GM21447 (cell line): ENCODE measurements at regions not wholly inside any gene's neighbourhood (a gene's known extent, or its start where the extent isn't known, plus 50 kb on each side); places are given as distances from the start of the nearest gene placed in this dataset.
"Not testable (repeated sequence)": the region's sequence is repeated elsewhere in the genome, so short reads cannot be mapped to it uniquely, and the experiment has no call there.

Experiments used
- ATAC-seq: cut with Tn5 transposase; IDR thresholded peaks from one replicate; pipeline ENCODE4 v1.9.1; 2021; ENCODE audit not compliant: unreplicated experiment

DNA sequence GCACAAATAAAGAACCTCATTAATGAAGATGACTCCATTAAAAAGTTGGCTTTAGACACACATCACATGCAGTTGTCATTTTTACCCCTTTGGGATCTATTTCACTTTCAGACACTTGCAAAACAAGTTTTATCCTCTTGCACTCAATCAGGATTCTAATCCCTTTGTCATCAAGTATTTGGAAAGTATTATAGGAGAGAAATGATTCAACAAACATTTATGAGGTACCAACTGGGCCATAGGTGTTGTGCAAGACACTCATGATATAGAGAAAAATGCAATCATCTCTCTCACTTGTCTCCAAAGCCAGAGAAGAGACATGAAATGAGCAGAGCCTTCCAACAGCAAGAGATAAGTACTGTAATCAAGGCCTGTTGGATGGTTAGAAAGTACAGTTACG is 327.7 kb downstream of the RMST start:
- ATAC-seq = no peak

DNA sequence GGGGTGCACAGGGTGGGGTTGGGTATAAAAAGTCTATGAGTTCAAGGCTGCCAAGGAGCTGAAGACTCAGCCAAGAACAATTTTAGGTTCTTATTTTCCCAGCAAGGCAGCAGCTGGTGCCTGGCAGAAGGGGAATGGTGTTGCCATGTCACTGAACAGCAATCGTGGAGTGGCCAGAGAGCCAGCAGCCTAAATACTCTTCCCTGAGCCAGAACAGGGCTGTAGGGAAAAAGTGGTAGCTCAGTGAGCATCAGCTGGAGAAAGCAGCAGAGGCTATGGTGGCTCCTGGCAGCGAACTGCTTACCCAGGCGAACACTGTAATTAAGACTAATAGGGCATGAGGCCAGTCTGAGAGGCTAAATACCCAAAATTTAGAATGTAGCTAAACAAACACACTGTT is 334.9 kb downstream of the RMST start:
- ATAC-seq = no peak

DNA sequence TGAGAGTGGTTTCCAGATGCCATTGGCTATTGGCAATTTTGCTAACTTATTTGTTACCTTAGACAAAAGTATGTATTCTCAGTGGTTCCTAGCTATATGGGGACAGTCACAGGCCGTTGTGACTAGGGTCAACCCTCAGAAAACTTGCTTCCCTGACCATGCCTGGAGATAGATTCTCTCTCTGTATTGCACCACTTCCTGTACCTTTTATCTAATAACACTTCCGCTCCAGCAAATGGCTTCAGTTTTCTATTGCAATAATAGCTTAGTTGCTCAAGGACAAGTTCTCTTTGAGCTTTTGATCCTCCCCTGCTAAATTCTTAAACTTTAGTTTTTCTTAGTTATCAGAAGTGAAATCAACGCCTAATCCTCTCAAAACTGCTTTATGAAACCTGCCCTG is 338.0 kb downstream of the RMST start:
- ATAC-seq = no peak

DNA sequence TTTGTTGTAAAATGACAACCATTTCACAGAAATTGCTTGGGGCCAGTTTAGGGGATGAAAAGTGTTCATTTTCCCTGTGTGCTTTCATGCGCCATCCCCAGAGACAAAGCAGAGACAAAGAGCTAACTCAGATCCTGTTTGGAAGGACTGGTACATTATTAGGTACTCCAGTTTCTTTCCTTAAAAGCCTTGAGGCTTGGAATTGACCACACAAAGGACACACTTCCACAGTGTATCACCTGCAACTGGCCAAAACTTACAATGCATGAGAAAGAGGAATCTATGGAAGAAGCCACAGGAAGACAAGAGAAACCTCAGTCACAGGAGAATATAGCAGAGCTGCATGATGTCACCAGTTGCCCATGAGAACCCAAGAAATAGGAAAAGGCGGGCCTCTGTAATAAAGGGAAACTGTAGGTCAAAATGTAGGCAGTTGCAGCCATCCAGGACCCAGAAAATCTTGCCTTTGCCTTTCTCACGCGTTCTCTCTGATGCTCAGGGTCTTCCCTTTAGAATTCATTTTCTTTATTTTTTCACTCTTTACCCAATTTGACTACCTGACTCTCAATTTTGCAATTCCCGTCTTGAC is 339.0 kb downstream of the RMST start:
- ATAC-seq = no peak

DNA sequence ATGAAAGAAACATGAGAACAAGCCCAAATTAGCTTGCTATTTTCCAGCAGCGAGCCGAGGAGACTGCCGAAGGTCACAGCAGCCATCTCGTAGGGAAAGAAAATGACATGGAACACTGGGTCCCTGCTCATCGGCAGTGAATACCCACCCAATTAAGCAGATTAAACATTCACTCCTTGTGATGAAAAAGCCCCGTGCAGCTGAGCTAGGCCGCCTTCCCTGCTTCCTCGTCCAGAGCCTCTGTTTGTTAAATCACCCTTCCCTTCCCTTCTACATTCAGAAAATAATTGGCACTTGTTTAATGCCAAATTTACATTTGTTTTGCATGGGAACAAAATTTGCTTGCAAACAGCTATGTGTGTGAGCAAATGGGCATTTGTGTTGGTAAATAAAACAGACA is 342.5 kb downstream of the RMST start:
- no peak for ATAC-seq

DNA sequence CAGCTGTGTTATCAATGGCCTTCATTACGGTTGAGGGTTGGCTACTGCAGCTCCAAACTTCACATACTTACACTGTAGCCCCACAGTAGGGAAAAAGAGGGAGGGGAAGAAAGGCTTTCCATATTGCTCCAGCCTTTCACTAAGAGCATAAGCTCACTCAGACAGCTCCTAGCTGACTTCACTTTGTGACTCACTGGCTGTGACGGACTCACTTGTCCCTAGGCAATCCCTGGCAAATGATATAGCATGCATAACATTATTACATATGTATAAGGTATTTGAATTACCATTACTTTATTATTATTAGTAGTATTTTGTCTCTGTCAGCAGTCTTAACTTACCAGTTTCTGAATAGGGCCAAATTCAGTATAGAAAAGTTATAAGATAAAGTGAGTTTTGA is 350.7 kb downstream of the RMST start:
- no peak for ATAC-seq

DNA sequence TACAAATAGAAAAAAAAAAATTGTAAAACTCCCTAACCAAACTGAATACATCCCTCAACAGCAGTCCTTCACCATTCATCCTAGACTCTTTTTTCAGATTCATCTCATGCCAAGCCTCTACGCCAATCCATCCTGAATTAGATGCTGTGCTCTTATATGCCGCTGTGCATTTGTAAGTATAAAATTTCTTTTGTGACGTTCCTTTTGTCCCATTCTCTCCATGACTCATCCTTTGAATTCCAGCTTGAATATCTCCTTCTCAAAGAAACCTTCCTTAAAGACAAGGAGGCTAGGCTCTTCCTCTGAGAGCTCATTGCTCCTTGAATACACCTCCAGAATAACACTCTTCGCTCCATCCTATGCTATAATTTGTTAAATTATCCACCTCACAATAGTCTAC is 359.2 kb downstream of the RMST start:
- no peak for ATAC-seq

DNA sequence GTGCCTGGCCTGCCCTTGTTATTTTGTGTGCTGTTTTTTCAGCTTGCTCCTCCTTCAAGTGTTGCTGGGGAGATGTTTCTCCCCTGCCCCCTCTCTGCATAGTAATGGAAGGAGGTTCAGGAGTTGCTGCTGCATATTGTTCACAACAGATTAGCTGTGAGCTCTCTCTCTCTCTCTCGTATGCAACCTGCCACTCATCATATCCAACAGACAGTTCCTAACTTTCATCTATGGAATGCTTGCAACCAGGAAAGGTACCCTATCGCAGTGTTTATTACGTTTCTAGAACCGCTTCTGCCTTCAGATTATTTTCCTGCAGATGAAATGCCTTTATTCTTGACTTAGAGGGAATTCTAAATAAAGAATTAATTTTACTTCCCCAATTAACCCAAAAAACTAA is 372.9 kb downstream of the RMST start:
- no peak for ATAC-seq

DNA sequence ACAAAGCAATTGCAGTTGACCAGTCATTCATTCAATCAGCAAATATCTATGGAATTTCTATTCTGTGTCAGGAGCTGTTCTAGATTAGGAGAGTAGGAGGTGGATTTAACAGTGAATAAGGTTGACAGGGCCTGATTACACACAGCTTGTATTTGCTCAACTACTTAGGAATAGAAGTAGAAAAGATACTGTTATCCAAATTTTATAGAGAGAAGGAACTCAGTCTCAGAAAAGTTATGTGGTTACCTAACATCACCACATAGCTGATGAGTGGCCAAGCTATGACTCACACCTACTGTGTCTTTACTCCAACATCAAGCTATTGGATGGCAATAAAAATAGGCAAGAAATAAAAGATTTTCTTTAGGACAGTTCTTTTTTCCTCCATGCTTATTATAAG is 374.8 kb downstream of the RMST start:
- no peak for ATAC-seq

DNA sequence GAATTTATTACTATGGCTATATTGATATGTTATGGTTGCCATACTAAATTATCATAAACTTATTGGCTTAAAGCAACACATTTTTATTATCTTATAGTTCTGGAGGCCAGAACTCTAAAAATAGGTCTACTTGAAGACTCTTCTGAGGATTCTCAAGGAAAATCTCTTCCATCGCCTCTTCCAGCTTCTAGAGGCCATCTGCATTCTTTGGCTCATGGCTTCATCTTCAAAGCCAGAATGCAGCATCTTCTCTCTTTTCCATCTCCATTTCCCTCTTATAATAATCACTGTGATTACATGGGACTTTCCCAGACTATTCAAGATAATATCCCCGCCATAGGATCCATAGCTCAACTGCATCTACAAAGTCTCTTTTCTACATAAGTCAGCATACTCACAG is 385.4 kb downstream of the RMST start:
- ATAC-seq = no peak

DNA sequence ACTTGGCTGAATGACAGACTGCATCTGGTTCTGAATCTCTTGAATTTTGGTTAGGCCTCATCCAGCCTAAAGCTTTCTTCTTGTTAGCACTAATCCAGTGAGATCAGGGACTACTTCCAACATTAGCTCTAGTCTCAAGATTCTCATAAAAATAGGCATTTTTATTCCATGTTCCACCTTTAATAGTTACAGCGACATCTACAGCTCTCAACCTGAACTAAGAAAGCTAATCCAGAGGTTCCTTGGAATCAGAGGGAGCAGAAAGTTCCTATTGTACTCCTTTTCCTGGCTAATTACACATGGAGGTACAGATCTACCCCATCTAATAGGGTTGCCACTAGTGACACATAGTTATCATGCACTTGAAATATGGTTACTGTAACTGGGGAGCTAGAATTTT is 391.9 kb downstream of the RMST start:
- no peak for ATAC-seq

DNA sequence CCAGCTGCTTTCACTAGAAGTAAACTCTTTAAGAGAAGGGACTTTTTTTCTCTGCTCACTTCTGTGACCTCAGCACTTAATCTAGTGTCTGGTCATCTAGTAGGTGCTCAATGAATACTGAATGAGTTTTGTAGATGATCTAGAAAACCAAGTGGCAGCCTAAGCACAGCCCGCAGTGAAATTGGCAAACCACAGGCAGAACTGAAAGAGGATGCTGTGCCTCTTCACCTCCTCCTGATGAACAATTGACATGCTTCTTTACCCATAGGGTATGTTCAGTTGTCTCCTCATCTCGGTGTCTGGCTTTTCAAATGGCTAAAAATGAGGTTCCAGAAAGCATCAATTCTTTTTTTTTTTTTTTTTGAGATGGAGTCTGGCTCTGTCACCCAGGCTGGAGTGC is 399.5 kb downstream of the RMST start:
- no peak for ATAC-seq

DNA sequence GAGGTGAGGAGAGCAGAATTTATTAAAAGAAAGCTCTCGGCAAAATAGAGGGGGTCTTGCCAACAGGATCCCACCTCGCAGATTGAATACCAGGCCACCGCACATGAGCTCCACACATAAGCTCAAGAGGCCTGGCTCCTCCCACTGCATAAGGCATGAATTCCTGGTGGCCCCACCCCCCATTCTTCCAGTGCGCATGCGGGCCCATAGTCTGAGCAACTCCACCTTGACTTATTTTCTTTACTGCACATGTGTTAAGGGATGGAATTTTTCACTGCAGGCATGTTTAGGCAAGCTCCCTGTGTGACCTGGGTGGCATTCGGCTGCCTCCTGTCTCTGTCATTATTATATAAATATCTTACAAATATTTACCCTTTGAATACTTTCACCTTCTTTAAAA is 412.5 kb downstream of the RMST start:
- ATAC-seq = no peak

DNA sequence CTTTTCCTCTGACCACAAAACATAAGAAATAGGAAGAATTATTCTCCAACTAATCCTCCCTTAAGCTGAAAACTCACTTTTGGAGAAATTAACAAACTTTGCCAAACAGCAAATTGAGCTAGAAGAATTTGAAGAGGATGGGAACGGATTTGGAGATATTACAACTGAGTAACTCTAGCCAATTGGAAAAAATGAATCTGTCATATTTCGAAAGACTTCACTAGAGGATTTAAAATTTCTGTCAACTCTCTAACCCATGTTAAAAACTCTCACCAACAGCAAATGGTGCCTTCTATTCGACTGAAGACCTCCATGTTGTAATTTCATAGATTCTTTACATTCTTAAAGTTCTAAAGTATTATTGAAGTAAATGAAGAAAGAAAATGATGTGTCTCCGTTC is 414.2 kb downstream of the RMST start:
- ATAC-seq = no peak

DNA sequence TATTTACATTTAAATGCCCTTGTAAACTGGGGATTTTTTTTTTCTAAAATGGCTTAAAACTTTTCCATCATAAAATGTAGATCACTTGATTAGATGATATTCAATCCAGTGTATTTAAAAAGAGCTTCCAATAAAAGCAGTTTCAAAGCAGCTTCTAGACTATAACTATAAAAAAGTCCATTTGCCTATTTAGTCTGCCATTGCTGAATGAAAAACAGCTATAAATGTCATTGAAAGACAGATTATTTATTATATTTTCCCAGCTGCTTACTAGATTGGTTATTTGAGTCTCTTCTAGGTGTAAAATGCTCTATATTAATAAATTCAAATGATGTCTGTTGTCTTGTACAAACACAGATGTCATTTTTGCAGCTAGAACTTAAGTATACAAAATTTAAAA is 414.8 kb downstream of the RMST start:
- ATAC-seq = no peak

DNA sequence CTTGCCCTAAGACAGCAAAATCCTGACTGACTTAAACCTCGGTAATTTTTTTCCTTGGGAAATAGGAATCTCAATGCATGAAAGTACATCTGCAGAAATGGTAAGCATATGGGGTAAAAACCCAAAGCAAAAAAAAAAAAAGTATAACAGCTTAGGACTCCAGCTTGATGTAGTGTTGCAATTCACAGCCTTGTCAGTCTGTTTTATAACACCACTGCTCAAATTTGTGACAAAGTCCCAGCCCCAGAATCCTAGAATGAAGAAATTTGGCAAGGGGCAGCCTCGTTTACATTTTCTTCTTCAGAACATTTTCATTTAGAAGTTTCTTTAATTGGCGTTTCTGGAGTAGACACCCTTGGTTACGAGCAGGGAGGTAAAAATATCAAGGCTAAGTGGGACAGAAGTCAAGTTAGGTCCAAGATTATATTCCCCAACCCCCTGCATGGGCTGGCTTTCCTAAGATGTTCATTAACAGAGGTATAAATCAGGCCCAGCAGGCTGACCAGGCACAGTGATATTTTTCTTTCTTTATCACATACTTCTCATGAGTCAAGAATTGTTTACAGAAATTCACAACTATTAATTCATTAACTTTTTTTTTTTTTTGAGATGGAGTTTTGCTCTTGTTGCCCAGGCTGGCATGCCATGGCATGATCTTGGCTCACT is 424.0 kb downstream of the RMST start:
- ATAC-seq = no peak

DNA sequence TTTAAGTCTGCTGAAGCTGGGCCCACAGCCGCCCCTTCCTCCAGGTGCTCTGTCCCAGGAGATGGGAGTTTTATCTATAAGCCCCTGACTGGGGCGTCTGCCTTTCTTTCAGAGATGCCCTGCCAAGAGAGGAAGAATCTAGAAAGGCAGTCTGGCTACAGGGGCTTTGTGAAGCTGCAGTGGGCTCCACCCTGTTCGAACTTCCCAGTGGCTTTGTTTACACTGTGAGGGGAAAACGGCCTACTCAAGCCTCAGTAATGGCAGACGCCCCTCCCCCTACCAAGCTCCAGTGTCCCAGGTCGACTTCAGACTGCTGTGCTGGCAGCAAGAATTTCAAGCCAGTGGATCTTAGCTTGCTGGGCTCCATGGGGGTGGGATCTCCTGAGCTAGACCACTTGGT is 435.3 kb downstream of the RMST start:
- ATAC-seq = not testable (repeated sequence)

DNA sequence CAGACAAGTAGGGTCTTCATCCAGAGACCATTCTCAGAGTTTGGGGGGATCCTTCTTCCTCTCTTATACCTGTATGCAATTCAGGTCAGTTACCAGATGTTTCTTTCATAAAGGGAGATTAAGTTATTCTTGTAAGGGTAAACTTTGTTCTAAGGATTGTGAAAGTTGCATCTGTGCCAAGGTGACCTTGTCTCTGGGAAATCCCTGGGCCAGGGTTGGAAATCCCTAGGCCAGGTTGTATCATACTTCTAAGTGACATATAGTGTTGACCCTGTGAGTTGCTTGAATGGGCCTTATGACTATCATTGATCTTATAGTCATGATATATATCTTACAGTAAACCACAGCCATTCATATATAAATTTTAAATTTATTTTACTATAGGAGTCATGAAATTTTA is 436.9 kb downstream of the RMST start:
- ATAC-seq = no peak

DNA sequence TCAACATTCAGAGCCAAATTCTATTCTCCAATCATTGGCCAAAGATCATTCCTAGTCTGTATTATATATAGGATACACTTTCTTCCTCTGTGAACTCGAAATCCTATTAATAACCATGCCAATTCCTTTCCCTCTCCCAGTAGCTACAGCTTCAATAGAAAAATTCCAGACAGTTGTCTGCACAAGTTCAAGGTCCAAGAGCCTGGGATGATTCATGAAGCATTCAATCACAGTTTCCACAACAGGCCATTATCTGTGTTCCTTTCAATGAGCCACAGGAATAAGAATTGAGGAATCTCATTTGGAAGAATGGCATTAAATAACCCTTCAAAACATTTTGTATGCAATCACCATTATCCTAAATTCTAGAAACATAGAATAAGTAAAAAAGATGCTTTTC is 437.4 kb downstream of the RMST start:
- no peak for ATAC-seq

DNA sequence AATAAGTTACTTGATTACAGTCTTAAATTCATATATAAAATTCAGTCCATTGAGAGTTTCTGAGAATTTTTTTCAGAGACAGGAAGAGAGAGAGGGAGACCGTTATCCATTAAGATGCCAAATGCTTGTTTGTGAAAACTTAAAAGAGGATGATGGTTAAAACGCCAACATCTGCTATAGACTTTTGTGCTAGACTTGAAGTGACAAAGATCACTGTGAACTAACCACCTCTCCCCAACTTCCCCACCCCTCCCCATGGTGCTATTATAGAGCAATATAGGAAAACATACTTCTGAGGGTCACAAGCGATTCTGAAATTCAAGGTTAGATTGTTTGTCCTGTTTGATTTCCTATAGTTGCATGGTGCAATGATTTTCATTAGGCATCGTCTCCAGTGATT is 440.8 kb downstream of the RMST start:
- no peak for ATAC-seq

DNA sequence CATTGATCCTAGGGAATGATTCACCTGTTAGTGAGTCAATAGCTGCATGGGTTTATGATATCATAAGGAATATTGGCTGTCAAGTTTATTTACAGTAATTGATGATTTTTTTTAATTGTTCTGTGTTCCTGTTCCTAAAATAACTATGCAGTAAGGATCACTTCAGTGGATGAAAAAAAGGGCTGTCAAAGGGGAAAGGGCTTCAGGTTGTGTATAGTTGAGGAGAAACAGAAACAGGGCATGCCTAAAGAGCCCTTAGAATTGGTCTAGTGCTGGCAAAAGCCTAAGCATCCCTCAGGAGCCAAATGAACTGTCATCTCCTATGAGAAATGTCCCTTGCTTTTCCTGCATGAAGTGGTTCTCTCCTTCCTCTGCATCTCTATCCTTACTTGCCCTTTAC is 444.9 kb downstream of the RMST start:
- no peak for ATAC-seq

DNA sequence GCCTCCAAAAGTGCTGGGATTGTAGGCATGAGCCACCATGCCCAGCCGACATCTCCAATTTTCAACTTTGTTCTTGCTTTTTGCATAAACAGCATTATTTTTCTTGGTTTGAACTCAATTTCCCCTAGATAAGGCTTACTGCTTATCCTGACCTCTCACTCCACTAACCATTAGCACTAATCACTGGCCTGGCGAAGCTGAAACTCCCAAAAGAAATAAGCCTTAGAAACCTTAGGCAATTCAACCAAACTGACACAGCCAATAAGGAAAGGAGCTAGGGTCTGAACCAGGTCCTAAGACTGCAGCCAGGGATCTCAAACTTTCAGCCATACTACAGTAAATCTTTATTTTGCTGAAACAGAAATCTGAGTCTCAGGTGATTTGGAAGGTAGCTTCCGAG is 448.0 kb downstream of the RMST start:
- no peak for ATAC-seq

DNA sequence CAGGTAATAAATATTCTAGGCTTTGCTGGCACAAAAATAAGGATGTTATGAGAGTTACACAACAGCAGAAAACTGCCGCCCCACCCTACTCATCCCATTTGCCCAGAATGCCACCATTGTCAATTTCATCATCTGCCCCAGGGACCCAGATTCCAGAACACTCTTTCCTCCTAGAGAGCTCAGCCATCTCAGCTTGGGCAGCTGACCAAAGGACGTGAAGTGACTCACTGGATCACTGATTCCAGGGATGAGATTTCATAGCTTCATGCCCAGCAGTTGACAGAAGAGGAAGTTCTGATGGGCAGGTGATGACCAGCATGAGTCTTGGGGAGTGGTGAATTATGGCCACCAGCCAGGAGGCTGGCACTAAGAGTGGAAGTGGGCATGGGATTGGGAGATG is 450.3 kb downstream of the RMST start:
- no peak for ATAC-seq
